AG04449 (cell line): ENCODE measurements at regions not wholly inside any gene's neighbourhood (a gene's known extent, or its start where the extent isn't known, plus 50 kb on each side); places are given as distances from the start of the nearest gene placed in this dataset.

Source experiments
- CTCF ChIA-PET: fragments of 350-600 bp; formaldehyde crosslinking; extraction: SDS; loops from one replicate; lab custom pipeline; 2021; ENCODE audit warnings: antibody characterized with exemption; lab: Yijun Ruan, JAX
- POLR2A ChIA-PET: fragments of 400-600, 350-600 bp; formaldehyde crosslinking; extraction: SDS; loops from one replicate; lab custom pipeline; 2020; ENCODE audit warnings: antibody characterized with exemption, inconsistent platforms; lab: Yijun Ruan, JAX
- DNase-seq: peaks from one replicate; pipeline ENCODE4 v3.0.0-alpha.2; 2010; ENCODE audit warnings: low read depth, low spot score
- H3K4me3 ChIP-seq: 2 replicates; pipeline ENCODE4 v1.5.1; 2011; ENCODE audit warnings: low read depth, mild to moderate bottlenecking, control low read depth, low read length
- TF ChIP-seq, protein P1 (sequence below): IDR thresholded peaks from one replicate; pipeline ENCODE4 v1.5.1; 2011; ENCODE audit warnings: mild to moderate bottlenecking, moderate library complexity, low read length, control low read depth, inconsistent platforms; ENCODE audit not compliant: insufficient read depth; ENCODE audit errors: missing control alignments

DNA sequence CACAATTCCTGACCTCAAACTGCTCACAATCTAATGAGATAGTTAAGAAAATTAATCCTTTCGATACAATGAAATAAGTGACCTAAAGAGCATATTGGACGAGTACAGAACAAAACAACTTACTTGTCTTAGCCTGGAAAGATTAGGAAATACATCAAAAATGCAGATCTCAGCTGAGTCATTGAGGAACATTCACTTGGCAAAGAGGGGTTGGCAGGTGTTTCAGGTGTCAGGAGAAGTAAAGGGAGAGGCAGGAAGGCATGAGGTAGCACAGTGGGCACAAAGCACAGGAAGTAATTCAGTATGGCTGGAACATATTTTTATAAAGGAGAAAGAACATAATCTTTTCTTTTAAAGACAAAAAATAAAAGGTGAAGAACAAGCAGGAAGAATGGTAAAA, 628.8 kb upstream of the RGMB start:
- TF ChIP-seq, protein P1, sequence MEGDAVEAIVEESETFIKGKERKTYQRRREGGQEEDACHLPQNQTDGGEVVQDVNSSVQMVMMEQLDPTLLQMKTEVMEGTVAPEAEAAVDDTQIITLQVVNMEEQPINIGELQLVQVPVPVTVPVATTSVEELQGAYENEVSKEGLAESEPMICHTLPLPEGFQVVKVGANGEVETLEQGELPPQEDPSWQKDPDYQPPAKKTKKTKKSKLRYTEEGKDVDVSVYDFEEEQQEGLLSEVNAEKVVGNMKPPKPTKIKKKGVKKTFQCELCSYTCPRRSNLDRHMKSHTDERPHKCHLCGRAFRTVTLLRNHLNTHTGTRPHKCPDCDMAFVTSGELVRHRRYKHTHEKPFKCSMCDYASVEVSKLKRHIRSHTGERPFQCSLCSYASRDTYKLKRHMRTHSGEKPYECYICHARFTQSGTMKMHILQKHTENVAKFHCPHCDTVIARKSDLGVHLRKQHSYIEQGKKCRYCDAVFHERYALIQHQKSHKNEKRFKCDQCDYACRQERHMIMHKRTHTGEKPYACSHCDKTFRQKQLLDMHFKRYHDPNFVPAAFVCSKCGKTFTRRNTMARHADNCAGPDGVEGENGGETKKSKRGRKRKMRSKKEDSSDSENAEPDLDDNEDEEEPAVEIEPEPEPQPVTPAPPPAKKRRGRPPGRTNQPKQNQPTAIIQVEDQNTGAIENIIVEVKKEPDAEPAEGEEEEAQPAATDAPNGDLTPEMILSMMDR: no peak
- DNase-seq: no peak
- CTCF ChIA-PET: no interaction called here
- H3K4me3 ChIP-seq: no peak overlapping the region
- POLR2A ChIA-PET: interaction anchor here (0.6 kb wide), 1 partner anchor 51 kb away, joined by 4 read pairs; no protein-coding TSS in a partner anchor

DNA sequence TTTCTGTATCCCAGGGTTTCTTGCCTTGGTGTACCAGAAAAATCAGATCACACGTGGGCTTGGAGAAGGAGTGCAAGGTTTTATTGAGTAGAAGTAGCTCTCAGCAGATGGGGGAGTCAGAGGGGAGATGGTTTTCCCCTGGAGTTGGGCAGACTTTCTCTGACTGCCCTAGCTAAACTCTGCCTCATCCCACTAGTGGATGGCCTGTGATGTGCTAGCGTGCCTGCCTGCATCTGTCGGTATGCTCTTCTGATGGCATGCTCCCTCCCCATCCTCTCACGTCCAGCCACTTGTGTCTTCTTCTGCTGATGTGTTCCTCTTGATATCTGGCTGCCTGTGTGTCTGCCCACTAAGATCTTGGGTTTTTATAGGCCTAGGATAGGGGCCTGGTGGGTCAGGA, 616.1 kb upstream of the RGMB start:
- ChIA-PET CTCF (no interaction called here), POLR2A (no interaction called here)
- no peak for DNase-seq
- TF ChIP-seq, protein P1: no peak
- no peak overlapping the region for H3K4me3 ChIP-seq

DNA sequence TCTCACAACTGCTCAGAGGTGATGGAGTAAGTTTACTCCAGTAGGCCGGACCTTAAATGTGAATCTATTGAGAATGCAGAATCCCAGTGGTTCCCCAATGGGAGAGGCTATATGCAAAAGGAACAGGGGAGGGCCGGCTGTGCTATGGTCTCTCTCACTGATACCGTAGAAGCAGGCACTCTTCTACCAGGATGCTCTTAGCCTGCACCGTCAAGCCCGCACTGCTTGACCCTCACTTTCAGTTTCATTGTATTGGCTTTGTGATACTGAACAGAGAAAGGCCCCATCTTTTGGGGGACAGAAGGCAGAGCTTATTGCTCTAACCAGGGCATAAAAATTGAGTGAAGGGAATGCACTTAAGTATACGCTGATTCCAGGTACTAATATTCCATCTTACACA, 615.0 kb upstream of the RGMB start:
- TF ChIP-seq, protein P1: no peak
- no peak overlapping the region for H3K4me3 ChIP-seq
- ChIA-PET CTCF (no interaction called here), POLR2A (no interaction called here)
- DNase-seq: no peak

DNA sequence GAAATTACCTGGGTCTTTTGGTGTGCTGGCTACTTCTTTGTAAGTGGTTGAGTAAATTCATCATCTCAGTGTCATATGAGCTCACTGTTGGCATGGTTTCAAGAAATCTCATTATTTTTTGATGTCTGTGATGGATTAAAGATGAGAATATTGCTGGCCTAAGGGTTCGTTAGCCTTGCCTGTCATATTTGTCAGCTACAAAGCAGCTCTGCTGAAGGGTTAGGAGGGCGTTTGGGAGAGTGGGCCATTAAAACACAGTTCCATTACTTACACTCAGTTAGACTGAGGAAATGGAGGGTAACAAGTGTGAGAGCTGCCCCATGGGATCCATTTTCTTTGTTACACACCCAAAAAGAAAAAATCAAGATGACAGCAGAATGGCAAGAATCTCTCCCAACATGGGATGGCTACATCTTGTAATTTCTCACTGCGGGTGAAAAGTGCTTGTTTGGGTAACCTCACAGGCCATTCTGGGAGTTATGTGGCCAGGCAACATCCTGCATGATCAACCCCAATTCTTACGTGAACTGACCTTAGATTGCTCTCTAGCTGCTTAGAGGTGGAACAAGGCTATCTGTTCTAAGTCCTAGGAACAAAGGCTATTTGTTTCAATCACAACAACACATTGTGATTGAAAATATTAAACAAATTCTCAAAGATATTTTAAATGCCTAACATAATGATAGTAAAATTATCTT, 609.5 kb upstream of the RGMB start:
- ChIA-PET CTCF (no interaction called here), POLR2A (no interaction called here)
- TF ChIP-seq, protein P1: no peak
- H3K4me3 ChIP-seq: no peak overlapping the region
- DNase-seq: no peak

DNA sequence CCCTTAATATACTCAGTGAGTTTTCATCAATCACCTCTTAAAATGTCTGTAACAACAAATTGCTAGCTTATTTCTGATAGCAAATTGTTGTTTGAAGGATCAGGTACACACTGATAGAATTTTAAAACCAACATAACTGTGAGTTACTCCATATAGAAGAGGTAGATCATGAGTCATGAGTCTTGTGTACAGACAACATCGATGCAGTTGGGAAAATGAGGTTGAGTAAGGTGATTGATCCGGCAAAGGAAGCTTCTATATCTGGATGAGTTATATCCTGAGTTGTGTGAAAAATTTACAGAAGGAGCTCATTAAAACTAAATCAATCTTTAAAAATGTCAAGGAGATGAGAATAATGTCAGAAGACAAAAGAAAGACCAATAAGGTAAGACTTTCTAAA, 604.6 kb upstream of the RGMB start:
- CTCF ChIA-PET: no interaction called here
- POLR2A ChIA-PET: no interaction called here
- TF ChIP-seq, protein P1: no peak

DNA sequence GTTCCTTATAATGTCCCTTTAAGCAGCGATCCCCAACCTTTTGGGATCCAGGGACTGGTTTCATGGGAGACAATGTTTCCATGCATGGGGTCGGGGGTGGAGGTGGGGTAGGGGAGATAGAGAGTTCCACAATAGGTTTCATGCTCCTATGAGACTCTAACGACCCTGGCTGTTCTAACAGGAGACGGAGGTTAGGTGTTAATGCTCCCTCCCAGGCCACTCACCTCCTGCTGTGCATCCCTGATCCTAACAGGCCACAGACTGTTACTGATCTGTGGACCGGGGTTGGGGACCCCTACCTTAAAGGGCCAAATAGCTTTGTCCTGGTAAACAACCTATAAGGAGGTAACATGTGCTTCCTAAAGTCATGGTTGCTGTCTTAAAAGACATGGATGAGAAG, 602.5 kb upstream of the RGMB start:
- CTCF ChIA-PET: no interaction called here
- TF ChIP-seq, protein P1: no peak
- POLR2A ChIA-PET: no interaction called here
- DNase-seq: no peak
- H3K4me3 ChIP-seq: no peak overlapping the region

More for the DNA sequence above, 604.6 kb upstream of the RGMB start:
- DNase-seq: no peak
- no peak overlapping the region for H3K4me3 ChIP-seq
